LNCAP (cell line): ENCODE measurements at regions not wholly inside any gene's neighbourhood (a gene's known extent, or its start where the extent isn't known, plus 50 kb on each side); places are given as distances from the start of the nearest gene placed in this dataset.

ENCODE experiments used
- CTCF ChIP-seq: fragments of 450-650 bp; IDR thresholded peaks from 2 replicates; pipeline ENCODE4 v1.5.1; 2017; ENCODE audit warnings: mild to moderate bottlenecking

GRCh38 chr7:121529003-121529402 lies 132.9 kb upstream of the FAM3C start:
- TF ChIP-seq CTCF = no peak

GRCh38 chr7:121525155-121525819 lies 129.2 kb upstream of the FAM3C start:
- TF ChIP-seq CTCF = no peak

- TF ChIP-seq CTCF = no peak
Measured at GRCh38 chr7:121521711-121522400, 125.7 kb upstream of the FAM3C start.

GRCh38 chr7:121520911-121521310 lies 124.8 kb upstream of the FAM3C start:
- no peak for TF ChIP-seq CTCF

GRCh38 chr7:121519548-121520521 lies 123.7 kb upstream of the FAM3C start:
- no peak for TF ChIP-seq CTCF

- TF ChIP-seq CTCF = no peak
Measured at GRCh38 chr7:121517591-121517990, 121.5 kb upstream of the FAM3C start.

GRCh38 chr7:121516821-121517220 lies 120.7 kb upstream of the FAM3C start:
- TF ChIP-seq CTCF = no peak
